Umbilical cord (tissue), 1 donor: ENCODE measurements at regions not wholly inside any gene's neighbourhood (a gene's known extent, or its start where the extent isn't known, plus 50 kb on each side); places are given as distances from the start of the nearest gene placed in this dataset.

ENCODE experiments used
- DNase-seq: peaks from one replicate; pipeline ENCODE4 v3.0.0-alpha.2; 2015; ENCODE audit warnings: low spot score

DNA sequence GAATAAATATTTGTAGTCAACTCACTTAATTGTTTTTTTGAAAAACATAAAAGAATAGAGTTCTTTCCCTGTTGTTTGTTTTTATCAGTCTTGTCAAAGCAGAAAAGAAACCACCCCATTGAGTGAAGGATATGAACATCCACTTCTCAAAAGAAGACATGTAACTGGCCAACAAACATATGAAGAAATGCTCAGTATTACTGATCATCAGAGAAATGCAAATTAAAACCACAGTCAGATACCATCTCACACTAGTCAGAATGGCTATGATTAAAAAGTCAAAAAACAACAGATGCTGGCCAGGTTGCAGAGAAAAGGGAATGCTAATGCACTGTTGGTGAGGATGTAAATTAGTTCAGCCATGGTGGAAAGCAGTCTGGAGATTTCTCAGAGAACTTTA lies 326.1 kb upstream of the EMCN start:
- DNase-seq, result no peak

DNA sequence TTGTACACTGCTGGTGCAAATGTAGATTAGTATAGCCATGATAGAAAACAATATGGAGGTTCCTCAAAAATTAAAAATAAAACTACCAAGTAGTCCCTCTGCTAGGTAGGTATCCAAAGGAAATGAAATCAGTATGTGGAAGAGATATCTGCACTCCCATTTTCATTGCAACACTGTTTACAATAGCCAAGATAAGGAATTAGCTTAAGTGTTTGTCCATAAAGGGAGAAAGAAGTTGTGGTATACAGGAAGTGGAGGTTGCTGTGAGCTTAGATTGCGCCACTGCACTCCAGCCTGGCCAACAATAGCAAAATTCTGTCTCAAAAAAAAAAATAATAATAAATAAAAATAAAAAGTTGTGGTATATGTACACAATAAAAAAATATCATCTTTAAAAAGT lies 325.0 kb upstream of the EMCN start:
- no peak for DNase-seq

DNA sequence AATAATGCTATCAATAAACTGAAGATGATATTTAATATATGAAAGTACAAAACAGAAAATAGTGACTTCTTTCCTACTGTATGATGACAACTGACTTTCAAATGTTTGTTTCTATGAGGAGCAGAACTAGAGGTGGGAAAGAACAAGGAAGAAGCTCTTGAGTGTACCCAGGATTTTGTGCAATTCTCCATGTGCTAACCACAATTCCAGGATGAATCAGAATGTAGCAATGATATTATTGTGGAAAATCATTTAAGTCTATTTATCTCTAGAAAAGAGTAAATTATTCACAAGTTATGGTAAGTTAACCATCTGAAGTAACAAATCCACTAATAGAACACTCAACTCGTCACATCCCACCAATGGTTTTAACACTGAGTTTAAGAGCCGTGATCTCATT lies 324.1 kb upstream of the EMCN start:
- no peak for DNase-seq

DNA sequence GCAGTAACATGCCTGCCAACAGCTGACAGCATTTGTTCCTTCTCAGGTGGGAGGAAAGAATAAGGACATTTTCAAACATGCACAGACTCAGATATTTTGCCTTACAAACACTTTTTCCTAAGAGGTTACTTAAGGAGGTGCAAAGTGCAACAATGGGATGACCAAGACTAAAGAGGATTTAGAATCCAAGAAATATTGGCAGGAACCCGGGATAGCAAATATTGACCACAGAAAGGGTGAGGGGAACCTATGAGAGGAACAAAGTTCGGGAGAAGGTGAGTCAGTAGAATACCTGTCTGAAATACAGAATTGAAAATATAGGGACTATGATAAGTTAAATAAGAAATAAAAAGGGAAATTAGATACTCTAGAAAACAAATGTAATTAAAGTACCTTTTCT lies 321.9 kb upstream of the EMCN start:
- DNase-seq, result no peak

DNA sequence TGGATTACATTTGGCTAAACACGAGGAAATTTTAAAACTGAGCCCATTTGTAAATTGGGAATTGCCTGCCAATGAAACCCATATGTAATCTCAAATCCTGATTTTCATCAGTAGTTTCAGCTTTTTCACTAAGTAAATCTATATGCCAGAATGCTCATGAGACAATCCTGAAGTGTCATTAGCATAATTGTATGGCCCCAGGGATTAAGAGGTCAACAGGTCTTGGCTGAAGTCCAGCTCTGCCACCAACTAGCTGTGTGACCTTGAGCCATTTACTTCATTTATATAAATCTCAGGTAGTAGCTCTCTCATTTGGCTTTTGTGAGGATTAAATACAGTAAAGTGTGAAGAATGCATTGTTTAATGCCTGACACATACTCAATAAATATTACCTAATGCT lies 320.5 kb upstream of the EMCN start:
- no peak for DNase-seq

DNA sequence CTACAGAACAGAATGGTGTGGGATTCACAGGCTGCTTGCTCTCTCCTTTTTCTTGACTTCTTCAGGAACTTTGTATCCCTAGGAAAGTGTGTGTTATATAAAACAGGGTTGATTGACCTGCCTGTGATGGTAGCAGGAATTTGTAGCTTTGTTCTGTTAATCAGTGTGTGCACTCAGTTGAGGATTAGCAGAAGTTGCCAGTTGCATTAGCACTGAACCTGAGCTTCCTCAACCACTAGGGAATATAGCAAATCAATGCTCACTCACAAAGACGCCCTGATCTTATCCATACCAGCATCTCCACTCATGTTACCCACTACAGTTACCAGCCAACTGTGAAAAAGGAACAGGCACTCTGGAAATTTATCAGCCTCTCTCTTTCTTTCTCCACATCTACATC lies 319.1 kb upstream of the EMCN start:
- no peak for DNase-seq

DNA sequence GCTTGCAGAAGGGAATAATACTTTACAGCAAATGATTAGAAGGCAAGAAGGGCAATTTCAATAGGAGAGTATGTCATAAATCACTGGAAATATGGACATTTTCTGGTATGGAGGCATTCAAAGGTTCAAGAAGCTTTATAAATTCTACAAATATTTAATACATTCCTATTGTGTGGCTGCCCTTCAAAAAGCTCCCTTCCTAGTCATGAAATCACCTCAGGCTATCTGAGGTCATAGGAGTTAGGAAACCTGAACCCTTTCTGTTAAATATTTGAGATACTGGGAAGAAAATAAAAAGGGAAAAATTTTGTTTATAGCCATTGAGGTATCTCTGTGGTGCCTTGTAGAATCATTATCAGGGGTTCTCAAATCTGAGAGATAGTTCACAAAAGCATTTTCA lies 316.8 kb upstream of the EMCN start:
- no peak for DNase-seq

DNA sequence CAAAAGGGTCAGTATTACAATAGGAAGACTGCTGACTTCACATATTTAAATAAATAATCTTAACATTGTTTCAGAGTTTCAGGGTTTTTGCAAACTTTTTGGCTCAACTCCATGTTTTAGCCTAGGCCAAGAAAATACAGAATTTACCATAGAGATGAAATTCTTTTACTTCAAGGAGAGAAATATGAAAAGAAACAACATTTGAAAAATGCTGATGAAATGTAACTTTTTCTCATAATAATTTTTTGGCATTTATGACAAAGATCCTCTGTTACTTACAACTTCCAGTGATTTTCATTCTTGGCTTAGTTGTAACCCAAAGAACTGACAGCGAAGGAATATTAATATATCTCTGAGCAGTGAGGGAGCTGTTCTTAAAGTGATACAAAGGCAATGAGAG lies 316.1 kb upstream of the EMCN start:
- DNase-seq, result no peak

DNA sequence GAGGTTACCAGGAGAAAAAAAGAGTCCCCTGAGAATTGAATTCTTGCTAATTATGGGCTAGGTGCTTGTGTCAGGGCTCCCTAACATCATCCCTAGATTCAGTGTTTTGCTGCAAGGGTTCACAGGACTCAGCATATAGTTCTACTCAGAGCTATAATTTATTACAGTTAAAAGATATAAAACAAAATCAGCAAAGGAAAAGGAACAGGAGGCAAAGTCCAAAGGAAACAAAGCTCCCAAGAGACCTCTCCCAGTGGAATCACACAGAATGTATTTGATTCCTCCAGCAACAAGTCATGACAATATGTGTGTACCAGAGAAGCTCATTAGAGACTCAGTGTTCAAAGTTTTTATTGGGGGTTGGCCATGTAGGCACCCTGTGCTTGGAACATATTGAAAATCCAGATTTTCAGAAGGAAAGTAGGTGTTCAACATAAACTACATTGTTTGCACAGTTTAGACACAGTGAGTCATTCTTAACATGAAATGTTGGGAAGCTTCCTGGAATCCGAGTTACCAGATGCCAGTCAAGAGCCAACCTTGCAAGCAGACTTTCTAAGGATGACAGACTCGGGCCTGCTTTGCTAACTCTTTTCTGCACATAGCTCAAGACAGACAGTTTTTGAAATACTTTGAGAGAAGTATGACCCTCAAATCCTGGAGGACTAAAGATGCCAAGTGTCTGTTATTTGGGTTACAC lies 311.3 kb upstream of the EMCN start:
- DNase-seq, result no peak

DNA sequence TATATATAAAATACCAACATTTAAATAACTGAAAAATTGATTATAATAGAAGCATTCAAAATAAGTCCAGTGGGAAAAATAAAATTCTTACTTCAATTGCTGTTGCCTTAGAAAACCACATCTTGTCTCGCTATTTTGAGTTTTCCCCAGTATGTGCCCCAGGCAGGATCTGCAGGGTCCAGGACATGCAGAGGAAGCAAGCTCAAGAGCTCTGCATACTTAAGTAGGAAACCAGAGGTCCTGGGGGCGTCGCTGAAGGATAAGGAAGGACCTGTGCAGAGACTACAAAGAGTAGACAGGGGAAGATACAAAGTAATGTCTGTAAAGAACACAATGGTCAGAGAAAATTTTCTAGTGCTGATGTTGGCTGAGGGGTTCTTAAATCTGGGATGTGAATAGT lies 310.5 kb upstream of the EMCN start:
- no peak for DNase-seq

DNA sequence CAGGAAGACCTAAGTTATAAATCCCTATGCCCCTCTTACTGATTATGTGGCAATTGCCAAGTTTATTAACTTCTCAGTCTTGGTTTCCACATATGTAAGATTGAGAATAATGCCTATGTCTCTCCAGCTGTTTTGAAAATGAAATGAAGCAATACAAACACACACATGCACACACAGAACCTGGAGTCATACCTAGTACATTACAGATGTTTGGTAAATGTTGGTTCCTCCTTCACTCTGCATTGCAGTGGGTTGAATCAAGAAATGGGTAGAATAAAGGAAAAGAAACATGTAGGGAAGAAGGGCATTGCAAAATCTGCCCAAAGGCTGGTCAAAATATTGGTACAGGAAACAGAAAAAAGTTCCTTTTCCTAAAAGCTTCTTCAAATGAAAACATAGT lies 309.9 kb upstream of the EMCN start:
- no peak for DNase-seq

DNA sequence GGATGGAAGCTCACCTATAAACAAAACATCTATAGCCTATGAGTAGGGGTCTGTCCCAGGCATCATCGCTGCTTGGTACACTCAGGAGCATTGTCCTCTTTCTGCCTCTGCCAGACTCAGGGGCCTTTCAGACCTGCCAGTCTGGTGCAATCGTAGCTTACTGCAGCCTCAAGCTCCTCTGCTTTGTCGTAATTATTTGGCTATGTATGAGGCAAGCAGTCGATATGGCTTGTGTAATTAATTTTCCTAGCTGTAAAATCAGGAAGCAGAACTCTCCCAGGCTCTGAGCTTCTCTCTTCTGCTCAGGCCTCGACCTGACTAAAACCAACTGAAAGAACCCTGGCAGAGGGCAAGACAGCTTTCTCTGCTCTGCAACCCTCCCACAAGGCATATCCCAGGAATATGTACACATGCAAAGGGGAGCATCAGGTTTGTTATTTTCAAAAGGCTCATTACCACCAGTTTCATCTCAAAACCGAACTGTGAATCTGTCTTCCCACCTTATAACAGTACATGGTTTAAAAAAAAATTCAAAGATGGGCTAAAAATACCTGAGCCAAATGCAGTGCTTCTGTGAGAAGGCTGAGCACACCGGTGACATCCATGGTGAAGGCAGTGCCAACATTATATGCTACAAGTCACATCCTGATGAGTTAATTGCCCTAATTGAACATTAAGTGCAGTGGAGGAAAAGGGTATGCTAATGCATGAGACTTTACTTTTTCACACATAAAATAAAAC lies 309.2 kb upstream of the EMCN start:
- no peak for DNase-seq

DNA sequence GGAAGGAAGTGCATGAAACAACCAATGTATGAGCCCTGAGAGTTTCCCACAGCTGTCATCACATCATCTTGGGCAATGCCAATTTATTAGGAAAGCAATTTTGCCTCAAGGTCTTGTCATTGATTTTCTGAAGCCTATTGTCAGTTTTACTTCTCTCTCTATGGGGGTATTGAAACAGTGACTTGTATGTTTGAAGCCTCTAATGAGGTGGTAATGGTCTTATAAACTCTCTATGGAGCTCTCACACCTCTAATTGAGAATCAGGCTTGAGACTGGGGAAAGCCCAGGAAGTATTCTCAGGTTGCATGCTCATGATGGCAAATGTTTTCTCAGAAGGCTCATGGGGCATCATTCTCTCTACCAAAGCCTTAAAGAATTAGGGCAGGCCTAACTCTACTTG lies 308.2 kb upstream of the EMCN start:
- no peak for DNase-seq

DNA sequence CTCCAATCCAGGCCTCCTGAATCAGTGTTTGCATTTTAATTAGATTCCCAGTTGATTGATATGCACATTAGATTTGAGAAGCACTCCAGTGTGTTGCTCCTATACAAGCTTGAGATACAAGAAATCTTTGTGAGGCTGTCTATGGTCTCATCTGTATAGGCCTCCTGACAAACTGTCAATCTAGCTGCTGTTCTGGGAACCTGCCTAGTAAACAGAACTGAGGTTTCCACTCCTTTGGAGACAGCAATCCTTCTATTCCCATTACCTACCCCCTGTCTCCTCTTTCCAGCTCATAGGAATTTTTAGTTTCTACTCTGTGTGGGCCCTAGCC lies 306.1 kb upstream of the EMCN start:
- no peak for DNase-seq

DNA sequence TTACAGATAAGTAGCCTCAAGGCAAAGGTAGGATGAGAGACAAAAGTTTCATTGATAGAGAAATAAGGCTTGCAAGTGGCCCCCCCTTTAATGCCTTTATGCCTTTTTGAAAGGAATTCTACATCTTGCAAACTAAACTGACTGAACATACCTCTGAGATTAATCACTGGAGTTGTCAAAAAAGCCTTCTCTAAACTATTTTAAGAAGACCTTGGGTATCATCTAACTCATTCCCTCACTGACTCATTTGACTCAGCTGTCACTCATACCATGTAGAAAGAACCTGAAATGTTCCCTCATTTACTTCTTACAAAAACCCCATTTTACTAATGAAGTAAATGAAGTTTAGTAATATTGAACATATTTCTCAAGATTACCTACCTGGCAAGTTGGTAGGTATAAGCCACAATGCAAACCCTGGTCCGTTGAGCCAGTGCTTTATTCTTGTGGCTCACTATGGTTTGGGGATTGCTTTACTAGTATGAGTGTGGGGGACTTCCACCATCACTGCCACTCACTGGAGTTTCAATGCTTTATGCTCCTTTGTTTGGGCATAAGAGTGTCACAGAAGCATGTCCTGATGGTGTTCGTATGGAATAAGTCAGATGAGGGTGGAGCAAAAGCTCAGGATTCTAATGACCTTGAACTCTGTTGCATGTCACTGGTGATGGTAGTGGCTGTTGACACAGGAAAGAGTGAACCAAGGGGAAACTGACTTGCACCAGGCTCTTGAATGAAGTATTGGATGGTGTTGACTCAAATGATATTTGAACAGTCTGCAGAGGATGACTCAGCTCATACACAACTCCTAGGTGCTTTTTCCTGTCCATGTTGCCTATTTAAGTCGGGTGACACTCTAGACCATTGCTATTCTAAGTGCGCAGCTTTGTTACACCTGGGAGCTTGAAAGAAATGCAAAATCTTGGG lies 305.5 kb upstream of the EMCN start:
- DNase-seq, result no peak

DNA sequence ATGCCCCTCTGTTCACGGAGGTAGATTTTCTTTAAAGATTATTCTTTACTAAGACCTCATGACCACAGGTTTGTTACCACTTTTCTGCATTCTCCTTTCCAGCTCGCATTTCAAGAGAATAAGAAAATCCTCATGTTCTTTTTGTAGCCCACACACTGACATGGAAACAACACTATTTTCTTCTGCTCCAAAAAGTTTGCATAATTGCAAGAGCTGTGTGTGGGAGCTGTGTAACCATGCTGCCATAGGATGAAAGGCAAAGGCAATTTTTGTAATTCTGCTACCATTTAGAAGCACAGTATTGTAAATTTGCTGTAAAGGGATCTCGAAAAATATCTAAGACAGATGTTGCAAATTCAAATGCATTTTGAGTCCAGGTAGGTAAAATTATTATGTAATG lies 302.4 kb upstream of the EMCN start:
- DNase-seq, result no peak

DNA sequence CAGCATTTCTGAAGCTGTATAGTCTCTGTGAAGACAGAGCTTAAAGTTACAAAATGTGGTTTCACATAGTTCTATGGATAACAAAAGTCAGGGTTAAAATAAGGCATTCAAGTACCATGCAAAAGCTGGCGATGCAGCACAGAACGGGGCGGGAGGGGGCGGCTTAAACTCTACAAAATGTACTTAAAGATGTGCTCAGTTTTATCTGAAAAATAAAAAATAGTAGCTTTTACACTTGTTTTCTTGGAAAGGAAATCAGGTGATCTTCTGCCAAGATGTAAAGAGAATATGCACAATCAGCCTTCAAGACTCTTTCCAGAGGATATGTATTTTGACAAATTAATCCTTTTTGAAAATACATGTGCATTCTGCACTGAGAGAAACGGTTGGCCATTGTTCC lies 301.7 kb upstream of the EMCN start:
- DNase-seq, result no peak

DNA sequence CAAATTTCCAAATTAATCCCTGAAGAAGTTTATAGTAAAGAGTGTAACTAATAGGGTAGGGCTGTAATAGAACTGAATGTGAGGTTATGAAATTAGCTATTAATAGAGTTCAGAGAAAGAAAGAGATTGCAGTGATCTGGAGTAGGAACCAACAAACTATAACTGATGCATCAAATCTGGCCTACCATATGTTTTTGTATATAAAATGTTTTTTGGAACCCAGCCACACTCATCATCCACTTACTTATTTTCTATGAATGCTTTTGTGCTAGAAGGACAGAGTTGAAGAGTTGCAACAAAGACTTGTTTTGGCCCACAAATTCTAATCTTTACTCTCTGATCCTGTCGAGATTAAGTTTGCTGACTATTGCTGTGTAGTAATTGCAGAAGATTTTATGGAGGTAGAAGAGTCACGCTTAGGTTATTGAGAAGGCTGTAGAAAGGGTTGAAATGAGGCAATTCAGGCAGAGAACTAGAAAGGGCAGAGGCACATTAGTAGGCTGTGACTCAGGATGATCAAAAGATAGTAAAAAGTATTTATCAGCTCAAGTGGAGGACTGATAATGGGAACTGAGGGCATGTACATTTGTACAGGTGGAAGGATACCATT lies 298.7 kb upstream of the EMCN start:
- DNase-seq, result no peak

DNA sequence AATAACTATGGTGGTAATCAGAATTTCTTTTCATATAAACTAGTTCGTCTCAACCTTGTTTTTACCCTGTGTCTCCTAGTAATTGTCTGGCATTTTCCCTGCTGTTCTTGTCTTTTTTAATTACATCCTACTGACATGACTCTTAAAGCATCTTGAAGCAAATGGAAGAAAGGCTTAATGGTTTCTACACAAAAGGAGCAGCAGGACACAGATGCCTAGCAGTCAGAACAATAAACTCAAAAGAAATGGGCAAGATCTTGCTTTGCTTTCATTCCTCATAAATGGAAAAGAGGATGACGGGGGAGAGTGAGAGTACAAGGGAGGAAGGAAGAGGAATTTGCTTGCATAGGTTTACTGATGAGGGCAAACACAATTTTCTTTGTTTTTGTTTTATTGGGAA lies 293.2 kb upstream of the EMCN start:
- DNase-seq, result no peak

DNA sequence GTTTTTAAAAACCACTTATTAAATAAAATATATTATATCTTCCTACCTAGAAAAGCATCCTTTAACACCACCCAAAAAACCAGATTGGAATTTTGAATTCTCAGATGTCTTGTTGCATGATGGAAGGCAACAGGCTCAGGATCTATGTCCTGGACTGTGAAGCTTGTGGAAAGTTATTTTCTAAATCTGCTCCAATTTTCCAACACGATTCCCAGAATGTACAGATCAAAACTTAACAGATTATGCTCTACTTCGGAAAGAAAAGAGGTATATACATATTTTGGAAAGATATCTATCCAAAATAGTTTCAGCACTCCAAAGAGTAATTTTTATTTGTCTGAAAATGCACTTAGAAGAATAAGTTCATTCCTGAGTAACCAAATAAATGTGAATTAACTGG lies 291.7 kb upstream of the EMCN start:
- DNase-seq, result no peak

DNA sequence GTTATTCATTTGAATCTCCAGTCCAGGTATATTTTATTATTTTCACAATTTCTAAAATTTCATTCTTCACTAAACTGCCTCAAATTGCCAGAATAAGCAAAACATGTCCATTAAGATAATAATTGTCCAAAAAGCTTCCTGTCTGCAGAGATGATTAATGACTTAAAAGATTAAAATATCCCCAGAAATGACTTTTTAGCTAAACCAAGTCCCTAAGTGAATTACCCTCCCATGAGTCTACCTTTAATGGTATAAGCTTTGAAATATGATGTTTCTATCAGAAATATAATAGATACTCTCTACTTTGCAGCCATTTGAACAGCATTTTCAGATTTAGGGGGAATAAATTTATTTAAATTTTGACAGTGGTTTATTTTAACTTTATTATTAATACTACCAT lies 289.2 kb upstream of the EMCN start:
- DNase-seq, result no peak

DNA sequence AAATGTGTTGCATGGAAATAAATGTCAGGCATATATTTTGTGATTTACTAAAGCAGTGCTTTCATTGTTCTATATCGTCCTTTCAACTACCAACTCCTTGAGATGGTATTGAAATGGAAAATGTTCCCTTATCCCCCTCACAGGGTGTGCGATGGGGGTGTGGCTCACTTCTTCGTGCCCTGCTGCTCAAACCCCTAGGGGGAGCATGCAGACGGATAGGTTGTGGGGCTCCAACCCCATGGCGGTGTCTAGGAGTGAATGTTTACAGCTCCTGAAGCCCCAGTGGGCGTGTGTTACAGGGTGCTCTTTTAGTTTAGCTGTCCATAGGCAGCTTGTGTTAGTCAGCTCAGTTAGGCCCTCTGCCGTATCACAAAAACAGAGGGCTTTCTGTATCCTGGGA lies 287.7 kb upstream of the EMCN start:
- DNase-seq, result no peak
